Inferior parietal cortex (tissue), 1 donor: ENCODE measurements at regions not wholly inside any gene's neighbourhood (a gene's known extent, or its start where the extent isn't known, plus 50 kb on each side); places are given as distances from the start of the nearest gene placed in this dataset.
A peak's percentile ranks its signal among the peaks of the same experiment; 100 is the strongest.

Experiments
- DNase-seq: peaks from one replicate; pipeline ENCODE4 v3.0.0-alpha.2; 2016; ENCODE audit errors: extremely low spot score

DNA sequence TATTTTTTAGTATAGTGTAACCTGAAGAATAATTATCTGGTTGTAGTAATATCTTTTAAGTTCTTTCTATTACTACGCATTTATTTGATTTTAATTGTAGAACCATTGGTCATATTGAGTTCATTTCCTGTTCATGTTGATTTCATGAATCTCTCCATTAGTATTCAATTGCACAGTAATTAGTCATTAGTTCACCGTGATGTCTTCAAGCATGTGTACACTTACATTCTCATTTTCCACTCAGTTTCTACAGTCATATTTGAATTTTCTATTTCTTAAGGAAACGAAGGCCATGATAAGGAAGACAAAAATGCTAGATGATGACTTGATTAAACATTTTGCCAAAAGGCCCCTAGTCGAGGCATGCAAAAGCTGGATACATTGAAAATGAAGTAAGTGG is 333.7 kb upstream of the FANCL start:
- DNase-seq = no peak

DNA sequence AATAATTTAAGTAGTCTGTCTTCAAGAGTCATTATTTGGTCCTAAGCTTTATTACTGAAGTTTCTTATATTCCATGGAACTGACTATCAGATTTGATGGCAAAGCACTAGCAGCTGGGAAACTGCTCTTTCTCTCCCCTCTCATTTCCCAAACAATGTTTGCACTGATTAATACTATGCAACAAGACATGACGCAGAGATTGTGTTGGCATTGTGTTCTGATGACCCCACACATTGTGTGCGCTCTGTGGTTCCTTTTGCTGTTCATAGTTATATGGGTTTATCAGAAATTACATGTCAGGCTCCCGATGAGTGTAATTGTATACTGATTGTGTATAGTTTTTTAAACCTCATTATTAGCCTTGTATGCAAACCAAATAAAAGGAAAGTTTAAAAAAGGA is 331.6 kb upstream of the FANCL start:
- no peak for DNase-seq

DNA sequence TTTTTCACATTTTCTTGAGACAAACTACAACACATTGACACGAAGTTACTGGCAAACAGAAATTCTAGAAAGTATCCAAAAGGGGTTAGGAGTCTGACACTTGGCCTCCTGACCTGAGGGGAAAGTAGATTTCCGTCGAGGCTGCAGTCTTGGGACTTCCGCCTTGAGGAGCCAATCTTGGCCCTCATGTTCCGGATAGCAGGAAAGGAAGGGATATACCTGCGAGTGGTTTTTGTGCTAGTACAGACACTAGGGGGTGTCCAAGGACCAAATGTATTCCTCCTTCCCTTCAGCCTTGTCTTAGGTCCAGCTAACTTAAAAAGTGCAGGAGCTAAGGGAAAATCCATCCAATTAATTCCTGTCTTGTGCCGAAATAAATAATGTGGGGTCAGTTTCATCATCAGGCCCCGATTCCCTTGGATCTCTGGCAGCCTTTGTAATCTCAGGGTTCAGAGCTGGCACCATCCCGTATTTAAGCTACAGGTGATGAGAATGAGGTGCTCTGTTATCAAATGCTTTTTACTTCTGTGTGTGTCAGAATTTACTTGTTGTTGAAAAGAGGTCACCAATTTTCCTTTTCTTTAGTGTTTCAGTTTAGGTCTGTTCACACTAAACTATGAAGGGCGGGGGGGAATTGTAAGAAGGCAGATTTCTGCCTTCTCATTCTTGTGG is 330.2 kb upstream of the FANCL start:
- DNase-seq = peak; percentile 76

GRCh38 chr2:58569475-58570185 is 328.5 kb upstream of the FANCL start:
- DNase-seq = no peak

- no peak for DNase-seq
Observed at GRCh38 chr2:58568901-58569300, 327.8 kb upstream of the FANCL start.

GRCh38 chr2:58562276-58562675 is 321.2 kb upstream of the FANCL start:
- no peak for DNase-seq

- no peak for DNase-seq
Observed at GRCh38 chr2:58560531-58560930, 319.4 kb upstream of the FANCL start.

DNA sequence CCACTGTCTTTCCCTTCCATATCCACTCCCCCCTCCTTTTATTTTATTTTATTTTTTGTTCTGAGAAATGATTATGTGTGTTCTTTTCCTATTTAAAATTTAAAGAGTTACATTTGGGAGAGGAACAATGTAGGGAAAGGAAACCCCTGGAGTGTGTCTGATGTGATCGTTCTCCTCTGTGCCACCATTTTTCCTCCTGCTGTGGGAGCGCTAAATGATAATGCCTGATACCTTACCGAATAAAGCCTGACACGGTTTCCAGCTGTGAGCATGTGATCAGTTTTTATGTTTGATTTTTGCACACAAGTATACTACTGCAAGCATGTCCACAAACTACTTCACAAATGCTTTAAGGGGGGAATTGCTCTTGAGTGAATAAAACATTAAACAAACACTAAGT is 317.8 kb upstream of the FANCL start:
- DNase-seq = no peak

DNA sequence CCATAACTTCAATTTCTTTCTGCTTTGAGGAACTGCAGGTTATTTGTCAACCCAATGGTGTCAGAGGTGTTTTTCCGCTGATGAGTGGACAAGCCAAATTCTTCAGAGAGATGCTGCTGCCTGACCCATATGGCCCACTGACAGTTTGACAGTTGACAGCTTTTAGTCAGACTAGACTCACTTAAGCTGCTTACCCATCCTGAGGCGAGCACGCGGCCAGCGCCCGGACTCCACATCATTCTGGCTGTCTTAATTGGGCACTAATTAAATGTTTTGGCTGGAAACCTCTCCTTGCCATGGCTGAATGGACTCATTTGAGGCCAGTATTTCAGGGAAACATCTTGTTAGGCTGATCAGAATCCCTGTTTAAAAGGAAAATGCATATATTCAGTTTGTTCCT is 316.1 kb upstream of the FANCL start:
- DNase-seq = no peak

GRCh38 chr2:58553937-58554336 is 312.8 kb upstream of the FANCL start:
- DNase-seq = no peak

DNA sequence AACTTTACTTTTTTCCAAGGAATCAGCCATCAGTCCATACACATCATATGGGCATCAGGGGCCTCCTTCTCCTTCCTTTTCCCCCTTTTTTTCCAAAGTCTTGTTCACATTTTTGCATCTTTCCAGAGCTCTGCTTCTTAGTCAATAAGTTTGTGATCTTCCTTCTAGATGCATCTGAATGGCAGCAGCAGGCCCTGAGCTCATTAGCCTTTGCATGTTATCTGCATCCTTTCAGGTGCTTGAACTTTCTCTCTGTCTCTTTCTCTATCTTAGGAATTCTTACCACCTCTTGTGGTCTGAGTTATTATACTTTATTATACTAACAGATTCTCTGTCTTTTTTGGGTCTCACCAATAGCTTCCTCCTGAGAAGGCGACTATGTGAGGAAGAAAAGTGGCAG is 312.4 kb upstream of the FANCL start:
- no peak for DNase-seq

- DNase-seq = no peak
Observed at GRCh38 chr2:58545300-58546280, 304.5 kb upstream of the FANCL start.

GRCh38 chr2:58543442-58543841 is 302.3 kb upstream of the FANCL start:
- no peak for DNase-seq

- DNase-seq = no peak
Observed at GRCh38 chr2:58541511-58541910, 300.4 kb upstream of the FANCL start.

DNA sequence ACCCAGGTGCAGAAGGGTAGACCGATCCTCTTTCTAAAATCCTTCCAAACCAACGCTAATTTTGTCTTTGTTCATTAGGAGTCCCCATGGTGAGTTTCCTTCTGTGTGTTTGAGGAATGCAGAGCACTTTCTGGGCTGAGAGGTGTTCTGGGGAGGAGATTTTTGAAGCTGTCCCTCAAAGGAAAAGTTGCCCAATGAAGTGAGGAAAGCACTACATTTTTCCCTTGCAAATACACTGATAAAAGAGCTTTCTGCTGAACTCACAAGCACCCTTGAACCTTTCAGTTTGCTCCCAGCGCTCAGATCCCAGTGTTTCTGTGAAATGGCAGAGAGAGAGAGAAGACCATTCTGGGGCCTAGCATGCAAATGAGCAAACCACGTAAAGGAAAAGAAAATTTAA is 299.6 kb upstream of the FANCL start:
- DNase-seq = no peak

DNA sequence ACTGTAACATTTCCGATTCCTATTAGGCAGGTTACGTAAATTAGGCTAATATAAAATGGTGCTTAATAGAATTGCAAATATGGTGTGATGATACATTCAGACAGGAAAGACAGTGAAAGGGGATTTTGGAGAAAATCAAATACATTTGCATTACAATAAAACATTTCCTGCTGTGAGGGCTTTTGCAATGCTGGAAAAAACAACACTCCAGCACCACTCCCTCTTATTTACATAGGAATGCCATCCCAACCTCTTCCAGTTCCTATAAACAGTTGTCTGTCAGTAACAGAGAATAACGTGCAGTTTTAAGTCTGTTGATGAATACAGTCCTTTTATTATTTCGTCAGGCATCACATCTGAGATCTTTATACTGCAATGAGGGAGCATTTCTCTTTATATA is 298.8 kb upstream of the FANCL start:
- DNase-seq = no peak

DNA sequence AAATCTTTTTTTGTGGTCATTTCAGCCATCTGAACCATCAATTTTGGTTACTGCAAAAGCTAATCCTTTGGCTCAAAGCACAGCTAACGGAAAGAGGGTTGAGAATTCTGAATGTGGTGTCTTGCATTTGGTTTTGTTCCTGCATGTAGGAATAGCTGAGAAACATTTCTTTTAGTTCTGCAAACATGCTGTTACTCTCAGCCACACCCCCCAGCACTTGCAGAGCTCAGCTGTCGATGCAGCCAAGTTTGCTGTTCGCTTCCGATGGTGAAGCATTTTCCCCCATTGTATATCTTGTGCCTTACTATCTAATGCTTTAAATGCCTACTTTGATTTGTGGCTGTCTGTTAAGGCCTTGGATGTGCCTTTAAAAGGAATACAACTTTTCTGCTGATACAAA is 294.9 kb upstream of the FANCL start:
- DNase-seq = no peak

- no peak for DNase-seq
Observed at GRCh38 chr2:58535182-58535581, 294.1 kb upstream of the FANCL start.

DNA sequence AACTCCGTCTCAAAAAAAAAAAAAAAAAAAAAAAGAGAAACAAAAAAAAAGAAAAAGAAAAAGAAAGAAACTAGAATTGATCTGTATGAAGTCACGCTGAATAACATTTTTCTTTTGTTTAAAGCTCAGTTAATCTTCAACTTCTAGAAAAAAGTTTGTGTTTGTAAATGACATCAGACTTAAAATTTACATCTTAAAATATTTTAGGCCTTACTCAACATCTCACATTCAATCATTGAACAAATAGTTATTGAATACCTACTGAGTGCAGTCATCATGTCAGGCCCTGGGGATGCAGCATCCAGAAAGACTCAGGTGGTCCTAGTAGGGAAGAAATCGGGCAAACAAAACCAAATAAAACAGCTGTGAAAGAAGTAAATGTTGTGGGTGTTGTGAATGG is 292.3 kb upstream of the FANCL start:
- no peak for DNase-seq

DNA sequence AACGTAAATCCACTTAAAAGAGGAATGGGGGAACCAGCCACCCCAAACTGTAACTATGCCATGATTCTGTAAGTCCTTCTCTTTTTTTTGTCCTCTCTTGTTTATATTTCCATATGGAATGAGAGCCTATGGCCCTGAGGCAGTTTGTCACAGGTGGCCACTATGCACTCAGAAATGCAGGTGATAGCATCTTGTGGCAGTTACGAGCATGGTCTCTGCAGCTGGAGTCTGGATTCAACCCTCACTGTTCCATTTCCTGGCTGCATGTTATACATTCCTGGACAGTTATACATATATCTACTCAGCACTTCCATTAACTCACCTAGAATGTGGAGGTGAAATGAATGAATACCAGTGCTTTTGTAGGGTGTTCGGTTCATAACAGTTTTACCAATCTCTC is 291.5 kb upstream of the FANCL start:
- no peak for DNase-seq

GRCh38 chr2:58527647-58528046 is 286.5 kb upstream of the FANCL start:
- no peak for DNase-seq

- DNase-seq = no peak
Observed at GRCh38 chr2:58521803-58522554, 280.9 kb upstream of the FANCL start.
